ENCODE measurements at regions not wholly inside any gene's neighbourhood (a gene's known extent, or its start where the extent isn't known, plus 50 kb on each side); places are given as distances from the start of the nearest gene placed in this dataset.

DNA sequence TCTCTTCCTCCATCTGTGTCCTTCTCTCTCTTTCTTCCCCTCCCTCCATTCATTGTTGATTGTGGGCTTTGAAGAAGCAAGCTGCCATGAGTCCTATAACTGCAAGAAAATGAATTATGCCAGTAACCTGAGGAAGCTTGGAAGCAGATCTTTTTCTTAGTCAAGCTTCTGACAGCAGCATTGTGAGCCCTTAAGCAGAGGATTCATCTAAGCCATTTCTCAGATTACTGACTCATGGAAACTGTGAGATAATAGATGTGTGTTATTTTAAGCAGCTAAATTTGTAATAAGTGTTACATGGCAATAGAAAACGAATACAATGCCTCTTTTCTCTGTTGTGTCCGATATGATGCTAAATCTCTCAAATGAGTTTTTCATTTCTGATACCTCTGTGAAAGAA, 1109.7 kb downstream of the CDH11 start:
- no peak for DNase-seq (ENCODE audit: extremely low spot score, unreplicated experiment)
- peaks cover 2% of the 10 kb centered on the region for H3K36me3 Mint-ChIP-seq (ENCODE audit: unreplicated experiment)

DNA sequence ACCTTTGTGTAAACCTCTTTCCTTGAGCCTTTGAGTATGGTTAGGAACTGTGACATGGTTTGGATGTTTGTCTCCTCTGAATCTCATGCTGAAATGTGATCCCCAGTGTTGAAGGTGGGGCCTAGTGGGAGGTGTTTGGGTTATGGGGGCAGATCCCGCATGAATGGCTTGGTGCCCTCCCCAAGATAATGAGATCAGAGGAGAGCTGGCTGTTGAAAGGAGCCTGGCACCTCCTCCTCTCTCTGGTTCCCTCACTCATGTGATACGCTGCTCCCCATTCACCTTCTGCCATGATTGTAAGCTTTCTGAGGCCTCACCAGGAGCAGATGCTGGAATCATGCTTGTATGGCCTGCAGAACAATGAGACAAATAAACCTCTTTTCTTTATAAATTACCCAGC, 1110.2 kb downstream of the CDH11 start:
- Mint-ChIP-seq H3K4me1 (ENCODE audit: unreplicated experiment) (peaks cover 40% of the 10 kb centered on the region), H3K27me3 (ENCODE audit: unreplicated experiment) (no peaks in the 10 kb centered on the region), H3K9me3 (ENCODE audit: unreplicated experiment) (peaks cover 4% of the 10 kb centered on the region), H3K27ac (ENCODE audit: unreplicated experiment) (peak overlapping the region; percentile 79), H3K36me3 (ENCODE audit: unreplicated experiment) (peaks cover 2% of the 10 kb centered on the region), H3K4me3 (ENCODE audit: unreplicated experiment) (no peak overlapping the region)
- TF ChIP-seq, protein P1, sequence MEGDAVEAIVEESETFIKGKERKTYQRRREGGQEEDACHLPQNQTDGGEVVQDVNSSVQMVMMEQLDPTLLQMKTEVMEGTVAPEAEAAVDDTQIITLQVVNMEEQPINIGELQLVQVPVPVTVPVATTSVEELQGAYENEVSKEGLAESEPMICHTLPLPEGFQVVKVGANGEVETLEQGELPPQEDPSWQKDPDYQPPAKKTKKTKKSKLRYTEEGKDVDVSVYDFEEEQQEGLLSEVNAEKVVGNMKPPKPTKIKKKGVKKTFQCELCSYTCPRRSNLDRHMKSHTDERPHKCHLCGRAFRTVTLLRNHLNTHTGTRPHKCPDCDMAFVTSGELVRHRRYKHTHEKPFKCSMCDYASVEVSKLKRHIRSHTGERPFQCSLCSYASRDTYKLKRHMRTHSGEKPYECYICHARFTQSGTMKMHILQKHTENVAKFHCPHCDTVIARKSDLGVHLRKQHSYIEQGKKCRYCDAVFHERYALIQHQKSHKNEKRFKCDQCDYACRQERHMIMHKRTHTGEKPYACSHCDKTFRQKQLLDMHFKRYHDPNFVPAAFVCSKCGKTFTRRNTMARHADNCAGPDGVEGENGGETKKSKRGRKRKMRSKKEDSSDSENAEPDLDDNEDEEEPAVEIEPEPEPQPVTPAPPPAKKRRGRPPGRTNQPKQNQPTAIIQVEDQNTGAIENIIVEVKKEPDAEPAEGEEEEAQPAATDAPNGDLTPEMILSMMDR (IDR thresholded peaks at IDR 0.05): no peak
- DNase-seq (ENCODE audit: extremely low spot score, unreplicated experiment): no peak

More for the DNA sequence above, 1109.7 kb downstream of the CDH11 start:
- peaks cover 4% of the 10 kb centered on the region for H3K9me3 Mint-ChIP-seq (ENCODE audit: unreplicated experiment)
- H3K27ac Mint-ChIP-seq (ENCODE audit: unreplicated experiment): peak overlapping the region; percentile 79
- H3K4me3 Mint-ChIP-seq (ENCODE audit: unreplicated experiment): no peak overlapping the region
- TF ChIP-seq, protein P1 (IDR thresholded peaks at IDR 0.05): no peak
- peaks cover 40% of the 10 kb centered on the region for H3K4me1 Mint-ChIP-seq (ENCODE audit: unreplicated experiment)
- H3K27me3 Mint-ChIP-seq (ENCODE audit: unreplicated experiment): no peaks in the 10 kb centered on the region

DNA sequence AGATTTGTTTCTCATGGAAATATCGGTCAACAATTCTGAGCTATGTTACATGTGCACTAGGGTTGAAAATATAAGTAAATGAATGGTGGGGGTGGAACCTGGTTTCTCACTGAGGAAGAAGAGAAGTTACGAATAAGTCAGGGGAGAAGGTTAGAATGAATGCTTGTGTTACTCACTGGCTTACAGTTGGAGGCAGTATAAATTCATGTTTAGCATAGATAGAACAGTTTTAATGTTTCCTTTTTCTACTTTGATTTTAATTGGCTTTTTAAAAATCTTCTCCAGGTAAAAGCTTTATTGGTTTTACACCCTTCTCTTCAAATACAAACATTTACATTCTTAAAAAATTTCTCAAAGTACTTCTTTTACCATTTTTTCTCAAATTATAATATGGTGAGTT, 1113.7 kb downstream of the CDH11 start:
- H3K36me3 Mint-ChIP-seq (ENCODE audit: unreplicated experiment): peaks cover 2% of the 10 kb centered on the region
- H3K27me3 Mint-ChIP-seq (ENCODE audit: unreplicated experiment): peaks cover 2% of the 10 kb centered on the region
- DNase-seq (ENCODE audit: extremely low spot score, unreplicated experiment): no peak
- peaks cover 4% of the 10 kb centered on the region for H3K9me3 Mint-ChIP-seq (ENCODE audit: unreplicated experiment)
- TF ChIP-seq, protein P1 (IDR thresholded peaks at IDR 0.05): peak; percentile 42
- peaks cover 20% of the 10 kb centered on the region for H3K4me1 Mint-ChIP-seq (ENCODE audit: unreplicated experiment)
- no peak overlapping the region for H3K27ac Mint-ChIP-seq (ENCODE audit: unreplicated experiment)
- H3K4me3 Mint-ChIP-seq (ENCODE audit: unreplicated experiment): no peak overlapping the region

DNA sequence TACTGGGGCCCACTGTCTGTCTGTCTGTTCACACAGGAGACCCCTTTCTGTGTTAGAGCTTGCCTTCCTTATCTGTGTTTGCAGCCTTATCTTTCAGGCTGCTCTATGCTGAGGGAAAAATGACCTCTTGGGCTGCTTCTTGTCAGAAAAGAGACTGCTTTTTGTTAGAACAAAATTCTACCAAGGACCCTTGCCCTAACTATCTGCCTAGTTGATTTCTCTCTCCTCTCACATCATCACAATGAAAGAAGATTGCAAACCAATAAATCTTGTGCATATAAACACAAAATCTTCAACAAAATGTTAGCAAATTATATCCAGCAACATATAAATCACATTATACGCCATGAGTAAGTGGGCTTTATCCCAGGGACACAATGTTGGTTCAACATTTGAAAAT, 1117.7 kb downstream of the CDH11 start:
- DNase-seq (ENCODE audit: extremely low spot score, unreplicated experiment): no peak
- no peaks in the 10 kb centered on the region for H3K4me1 Mint-ChIP-seq (ENCODE audit: unreplicated experiment)
- H3K27ac Mint-ChIP-seq (ENCODE audit: unreplicated experiment): no peak overlapping the region
- TF ChIP-seq, protein P1 (IDR thresholded peaks at IDR 0.05): no peak
- no peak overlapping the region for H3K4me3 Mint-ChIP-seq (ENCODE audit: unreplicated experiment)
- H3K9me3 Mint-ChIP-seq (ENCODE audit: unreplicated experiment): no peaks in the 10 kb centered on the region
- peaks cover 2% of the 10 kb centered on the region for H3K27me3 Mint-ChIP-seq (ENCODE audit: unreplicated experiment)
- no peaks in the 10 kb centered on the region for H3K36me3 Mint-ChIP-seq (ENCODE audit: unreplicated experiment)

DNA sequence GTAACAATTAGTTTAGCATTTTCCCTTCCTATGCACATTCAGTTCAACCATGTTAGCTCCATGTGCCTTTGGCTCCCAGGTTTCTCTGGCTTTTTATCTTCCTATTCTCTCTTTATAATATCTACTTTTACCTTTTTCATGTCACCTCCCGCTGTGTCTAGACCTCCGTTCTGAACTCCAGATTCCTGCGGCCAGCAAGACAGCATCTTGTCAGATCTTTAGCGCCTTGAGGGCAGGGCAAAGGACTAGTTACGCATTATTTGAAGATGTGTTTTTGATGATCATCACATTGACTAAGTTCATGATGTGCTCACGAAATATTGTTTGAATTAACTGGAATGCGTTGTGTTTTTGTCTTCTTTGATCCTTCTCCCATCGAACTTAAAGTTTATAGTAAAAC, 1126.8 kb downstream of the CDH11 start:
- H3K9me3 Mint-ChIP-seq (ENCODE audit: unreplicated experiment): no peaks in the 10 kb centered on the region
- H3K4me1 Mint-ChIP-seq (ENCODE audit: unreplicated experiment): no peaks in the 10 kb centered on the region
- TF ChIP-seq, protein P1 (IDR thresholded peaks at IDR 0.05): no peak
- no peak overlapping the region for H3K4me3 Mint-ChIP-seq (ENCODE audit: unreplicated experiment)
- DNase-seq (ENCODE audit: extremely low spot score, unreplicated experiment): no peak
- H3K36me3 Mint-ChIP-seq (ENCODE audit: unreplicated experiment): no peaks in the 10 kb centered on the region
- peaks cover 12% of the 10 kb centered on the region for H3K27me3 Mint-ChIP-seq (ENCODE audit: unreplicated experiment)
- no peak overlapping the region for H3K27ac Mint-ChIP-seq (ENCODE audit: unreplicated experiment)
